ENCODE measurements at regions not wholly inside any gene's neighbourhood (a gene's known extent, or its start where the extent isn't known, plus 50 kb on each side); places are given as distances from the start of the nearest gene placed in this dataset.

DNA sequence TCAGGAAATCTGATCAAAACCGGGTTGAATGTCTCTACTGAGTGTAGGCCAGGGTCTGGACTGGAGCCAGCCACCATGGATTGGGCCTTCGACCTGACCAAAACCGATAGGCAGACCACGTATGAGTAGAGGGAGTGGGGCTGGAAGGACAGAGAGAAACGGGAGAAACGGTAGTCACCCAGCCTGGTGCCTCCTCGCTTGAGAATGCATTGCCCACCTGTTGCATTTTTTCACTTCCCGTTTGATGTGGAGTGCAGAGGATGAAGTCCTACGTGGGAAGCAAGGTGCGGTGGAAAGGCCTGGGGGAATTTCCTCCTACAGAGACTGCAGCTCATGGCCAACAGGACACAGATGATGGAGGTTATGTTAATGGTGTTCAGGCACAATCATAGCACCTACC is 53.9 kb upstream of the ECI2 start:
- intact Hi-C loops (cut with DNase I): no loop called here
- 90% methylated on average over 10 of the region's 10 CpGs for WGBS

DNA sequence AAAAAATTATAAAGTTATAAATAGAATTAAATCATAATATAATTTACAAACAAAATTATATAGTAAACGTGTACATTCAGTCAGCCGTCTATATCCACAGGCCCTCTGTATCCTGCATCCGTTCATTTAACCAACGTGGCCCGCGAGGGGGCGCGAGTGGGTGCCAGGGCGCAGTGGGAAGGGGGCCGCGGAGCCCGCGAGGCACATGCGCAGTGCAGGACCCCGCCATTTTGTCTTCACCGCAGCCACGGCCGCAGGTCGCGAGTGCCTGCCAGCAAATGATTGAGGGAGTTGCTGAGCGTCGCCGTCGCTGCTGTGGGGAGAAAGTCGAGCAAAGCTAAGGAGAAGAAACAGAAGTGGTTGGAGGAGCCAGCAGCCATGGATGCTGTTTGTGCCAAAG is 53.4 kb upstream of the ECI2 start:
- intact Hi-C loops (cut with DNase I): no loop called here
- no peaks in the 10 kb centered on the region for H3K9me3 ChIP-seq
- TF ChIP-seq, protein P1, sequence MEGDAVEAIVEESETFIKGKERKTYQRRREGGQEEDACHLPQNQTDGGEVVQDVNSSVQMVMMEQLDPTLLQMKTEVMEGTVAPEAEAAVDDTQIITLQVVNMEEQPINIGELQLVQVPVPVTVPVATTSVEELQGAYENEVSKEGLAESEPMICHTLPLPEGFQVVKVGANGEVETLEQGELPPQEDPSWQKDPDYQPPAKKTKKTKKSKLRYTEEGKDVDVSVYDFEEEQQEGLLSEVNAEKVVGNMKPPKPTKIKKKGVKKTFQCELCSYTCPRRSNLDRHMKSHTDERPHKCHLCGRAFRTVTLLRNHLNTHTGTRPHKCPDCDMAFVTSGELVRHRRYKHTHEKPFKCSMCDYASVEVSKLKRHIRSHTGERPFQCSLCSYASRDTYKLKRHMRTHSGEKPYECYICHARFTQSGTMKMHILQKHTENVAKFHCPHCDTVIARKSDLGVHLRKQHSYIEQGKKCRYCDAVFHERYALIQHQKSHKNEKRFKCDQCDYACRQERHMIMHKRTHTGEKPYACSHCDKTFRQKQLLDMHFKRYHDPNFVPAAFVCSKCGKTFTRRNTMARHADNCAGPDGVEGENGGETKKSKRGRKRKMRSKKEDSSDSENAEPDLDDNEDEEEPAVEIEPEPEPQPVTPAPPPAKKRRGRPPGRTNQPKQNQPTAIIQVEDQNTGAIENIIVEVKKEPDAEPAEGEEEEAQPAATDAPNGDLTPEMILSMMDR (IDR thresholded peaks at IDR 0.05): no peak
- no peak for TF ChIP-seq EP300 (IDR thresholded peaks at IDR 0.05)
- no peak for TF ChIP-seq POLR2A (IDR thresholded peaks at IDR 0.05; ENCODE audit: low read depth)
- TF ChIP-seq POLR2AphosphoS5 (IDR thresholded peaks at IDR 0.05): no peak
- no peak overlapping the region for H3K27ac ChIP-seq (replicated peaks in 1 of 4)
- 94% methylated on average over 25 of the region's 25 CpGs for WGBS
- no peak for DNase-seq (ENCODE audit: extremely low spot score)
- no peaks in the 10 kb centered on the region for H3K27me3 ChIP-seq
- no peaks in the 10 kb centered on the region for H3K4me1 ChIP-seq
- no peaks in the 10 kb centered on the region for H3K36me3 ChIP-seq
- H3K4me3 ChIP-seq: no peak overlapping the region

More for the DNA sequence above, 53.9 kb upstream of the ECI2 start:
- H3K4me3 ChIP-seq: no peak overlapping the region
- no peaks in the 10 kb centered on the region for H3K36me3 ChIP-seq
- DNase-seq (ENCODE audit: extremely low spot score): no peak
- no peaks in the 10 kb centered on the region for H3K9me3 ChIP-seq
- H3K27me3 ChIP-seq: no peaks in the 10 kb centered on the region
- H3K4me1 ChIP-seq: no peaks in the 10 kb centered on the region
- TF ChIP-seq, protein P1 (IDR thresholded peaks at IDR 0.05): no peak
- no peak for TF ChIP-seq POLR2A (IDR thresholded peaks at IDR 0.05; ENCODE audit: low read depth)
- no peak for TF ChIP-seq POLR2AphosphoS5 (IDR thresholded peaks at IDR 0.05)
- no peak overlapping the region for H3K27ac ChIP-seq (replicated peaks in 1 of 4)

DNA sequence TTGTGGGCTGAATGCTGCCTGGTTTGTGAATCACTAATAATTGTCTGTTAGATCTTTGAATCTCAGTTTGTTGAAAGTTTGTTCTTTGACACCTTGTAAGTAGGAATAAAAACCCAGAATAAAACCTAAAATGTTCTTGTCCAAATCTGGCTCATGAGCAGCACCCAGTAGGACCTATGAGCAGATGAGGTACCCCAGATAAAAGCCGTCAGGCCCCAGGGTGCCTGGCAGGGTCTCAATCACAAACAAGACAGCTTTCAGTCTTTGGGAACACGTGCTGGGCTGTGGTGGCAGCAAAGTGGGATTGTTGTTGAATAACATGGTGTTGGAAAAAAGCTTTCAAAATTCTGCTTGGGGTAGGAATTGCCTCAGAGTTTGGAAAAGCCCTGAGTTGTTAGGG is 52.1 kb upstream of the ECI2 start:
- Histone ChIP-seq H3K4me3 (no peak overlapping the region), H3K27ac (replicated peaks in 1 of 4) (no peak overlapping the region), H3K27me3 (no peaks in the 10 kb centered on the region), H3K9me3 (no peaks in the 10 kb centered on the region), H3K4me1 (no peaks in the 10 kb centered on the region), H3K36me3 (no peaks in the 10 kb centered on the region)
- 80% methylated on average over 2 of the region's 2 CpGs for WGBS
- intact Hi-C loops (cut with DNase I): no loop called here
- DNase-seq (ENCODE audit: extremely low spot score): no peak
- TF ChIP-seq POLR2AphosphoS5 (IDR thresholded peaks at IDR 0.05) (no peak), POLR2A (IDR thresholded peaks at IDR 0.05; ENCODE audit: low read depth) (no peak), EP300 (IDR thresholded peaks at IDR 0.05) (no peak)
- TF ChIP-seq, protein P1 (IDR thresholded peaks at IDR 0.05): no peak

DNA sequence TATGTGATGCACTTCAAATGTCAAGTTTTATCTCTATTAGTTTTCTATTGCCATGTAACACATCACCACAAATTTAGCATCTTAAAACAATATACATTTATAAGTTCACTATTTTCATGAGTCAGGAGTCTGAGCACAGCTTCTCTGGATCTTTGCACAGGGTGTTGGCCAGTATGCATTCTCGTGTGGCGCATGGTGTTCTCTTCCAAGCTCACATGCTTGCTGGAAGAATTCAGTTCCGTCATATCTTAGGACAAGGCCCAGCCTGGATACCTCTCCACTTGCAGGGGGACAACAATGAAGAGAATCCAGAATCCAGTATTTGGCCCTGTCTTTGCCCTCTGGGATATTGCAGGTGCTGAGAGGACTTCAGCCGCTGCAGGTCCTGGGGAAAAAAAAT is 51.0 kb upstream of the ECI2 start:
- no peaks in the 10 kb centered on the region for H3K9me3 ChIP-seq
- no peaks in the 10 kb centered on the region for H3K36me3 ChIP-seq
- DNase-seq (ENCODE audit: extremely low spot score): no peak
- 86% methylated on average over 4 of the region's 4 CpGs for WGBS
- TF ChIP-seq POLR2A (IDR thresholded peaks at IDR 0.05; ENCODE audit: low read depth): no peak
- TF ChIP-seq EP300 (IDR thresholded peaks at IDR 0.05): no peak
- TF ChIP-seq, protein P1 (IDR thresholded peaks at IDR 0.05): no peak
- no peak for TF ChIP-seq POLR2AphosphoS5 (IDR thresholded peaks at IDR 0.05)
- no peaks in the 10 kb centered on the region for H3K4me1 ChIP-seq
- no peak overlapping the region for H3K27ac ChIP-seq (replicated peaks in 1 of 4)
- intact Hi-C loops (cut with DNase I): no loop called here
- no peaks in the 10 kb centered on the region for H3K27me3 ChIP-seq
- no peak overlapping the region for H3K4me3 ChIP-seq

DNA sequence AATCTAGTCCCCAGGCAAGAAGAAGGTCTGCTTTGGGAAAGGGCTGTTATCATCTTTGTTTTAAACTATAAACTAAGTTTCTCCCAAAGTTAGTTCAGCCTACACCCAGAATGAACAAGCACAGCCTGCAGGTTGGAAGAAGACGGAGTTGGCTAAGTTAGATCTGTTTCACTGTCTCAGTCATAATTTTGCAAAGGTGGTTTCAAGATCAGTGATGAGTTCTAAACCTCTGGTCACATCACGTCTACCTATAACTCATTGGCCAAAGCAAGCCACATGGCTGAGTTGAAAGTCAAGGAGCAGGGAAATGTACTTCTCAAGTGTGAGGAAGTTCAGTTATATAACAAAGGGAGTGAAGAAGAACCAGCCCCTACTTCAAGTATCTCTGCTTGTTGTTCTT is 50.5 kb upstream of the ECI2 start:
- Histone ChIP-seq H3K36me3 (no peaks in the 10 kb centered on the region), H3K27me3 (no peaks in the 10 kb centered on the region), H3K9me3 (no peaks in the 10 kb centered on the region), H3K27ac (replicated peaks in 1 of 4) (no peak overlapping the region), H3K4me1 (no peaks in the 10 kb centered on the region), H3K4me3 (no peak overlapping the region)
- DNase-seq (ENCODE audit: extremely low spot score): no peak
- WGBS: 93% methylated on average over 2 of the region's 2 CpGs
- intact Hi-C loops (cut with DNase I): no loop called here
- TF ChIP-seq POLR2AphosphoS5 (IDR thresholded peaks at IDR 0.05) (no peak), POLR2A (IDR thresholded peaks at IDR 0.05; ENCODE audit: low read depth) (no peak), EP300 (IDR thresholded peaks at IDR 0.05) (no peak)
- TF ChIP-seq, protein P1 (IDR thresholded peaks at IDR 0.05): no peak
